HG02642 (cell line): ENCODE measurements at regions not wholly inside any gene's neighbourhood (a gene's known extent, or its start where the extent isn't known, plus 50 kb on each side); places are given as distances from the start of the nearest gene placed in this dataset.

Experiments
- ATAC-seq: cut with Tn5 transposase; IDR thresholded peaks from one replicate; pipeline ENCODE4 v1.9.1; 2021; ENCODE audit warnings: mild to moderate bottlenecking; ENCODE audit not compliant: unreplicated experiment, poor library complexity

DNA sequence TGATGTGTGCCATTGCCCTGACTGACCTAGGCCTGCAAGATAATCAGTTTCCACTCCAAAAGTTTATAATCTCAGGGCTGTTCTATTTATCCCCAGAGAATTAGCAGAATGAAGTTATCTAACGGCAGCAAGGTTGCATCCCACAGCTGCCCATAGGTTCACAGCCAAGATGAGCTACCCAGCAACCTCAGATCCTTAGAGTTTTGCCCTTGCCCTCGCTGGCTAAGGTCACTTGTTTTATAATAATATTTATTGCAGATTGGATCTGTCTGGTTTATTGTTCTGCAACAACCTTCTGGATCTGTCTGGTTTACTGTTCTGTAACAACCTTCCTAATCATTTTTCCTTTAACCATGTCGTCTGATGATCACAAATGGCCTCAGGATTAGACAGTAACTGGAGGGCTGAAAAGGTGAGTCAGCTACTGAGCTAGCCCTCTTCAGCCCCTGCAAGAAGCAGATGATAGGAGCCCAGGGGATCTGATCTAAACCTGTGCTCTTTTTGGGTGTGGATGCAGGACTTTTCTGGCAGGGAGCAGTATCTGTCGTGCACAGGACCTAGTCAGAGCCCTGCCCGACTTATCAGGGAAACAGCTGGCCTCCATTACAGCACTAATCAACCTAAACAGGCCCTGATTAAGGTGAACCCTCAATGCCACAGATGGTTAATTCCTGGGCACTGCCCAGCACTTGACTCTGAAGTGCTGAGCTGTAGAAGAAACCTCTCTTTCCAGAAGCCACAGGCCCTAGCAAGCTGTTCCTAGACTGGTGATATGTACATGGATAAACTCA, 642.9 kb upstream of the KIRREL3 start:
- ATAC-seq: no peak

DNA sequence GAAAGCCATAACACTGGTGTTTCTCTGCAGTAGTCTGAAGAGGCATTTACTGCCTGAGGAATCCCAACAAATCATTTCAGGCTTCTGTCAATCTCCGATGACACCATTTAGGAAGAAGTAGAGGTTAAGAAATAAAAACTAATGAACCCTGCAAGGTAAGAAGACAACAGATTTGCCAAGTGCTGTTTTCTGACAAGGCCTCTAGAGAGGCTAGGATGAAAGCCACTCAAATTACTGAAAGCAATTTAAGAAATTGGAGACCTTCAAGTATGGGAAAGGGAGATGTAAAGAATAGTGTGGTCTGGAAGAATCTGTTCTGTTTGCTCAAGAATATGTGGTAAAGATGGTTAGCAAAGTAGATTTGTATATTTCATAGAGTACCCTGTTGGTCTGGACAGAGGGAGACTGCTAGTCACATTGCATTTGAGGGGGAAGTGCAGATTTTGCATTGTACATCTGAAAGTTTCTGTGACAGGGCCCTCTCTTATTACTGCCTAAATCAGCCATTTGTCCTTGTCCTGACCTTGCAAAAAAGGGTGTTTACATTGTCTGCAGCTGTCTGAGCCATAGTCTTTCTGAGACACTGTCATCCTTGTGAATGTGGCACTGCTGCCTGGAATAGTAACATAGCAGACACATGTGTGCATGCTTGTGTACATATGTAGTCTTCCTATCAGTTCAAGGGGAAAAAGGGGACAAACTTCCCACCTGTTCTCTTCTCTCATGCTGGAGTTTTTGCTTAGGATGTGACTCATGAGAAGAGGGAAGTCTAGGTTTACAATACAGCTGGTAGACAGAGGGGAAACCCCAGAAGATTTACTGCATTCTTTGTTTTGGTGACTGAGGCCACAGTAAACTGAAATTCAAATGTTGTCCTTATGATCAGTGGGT, 640.2 kb upstream of the KIRREL3 start:
- no peak for ATAC-seq

DNA sequence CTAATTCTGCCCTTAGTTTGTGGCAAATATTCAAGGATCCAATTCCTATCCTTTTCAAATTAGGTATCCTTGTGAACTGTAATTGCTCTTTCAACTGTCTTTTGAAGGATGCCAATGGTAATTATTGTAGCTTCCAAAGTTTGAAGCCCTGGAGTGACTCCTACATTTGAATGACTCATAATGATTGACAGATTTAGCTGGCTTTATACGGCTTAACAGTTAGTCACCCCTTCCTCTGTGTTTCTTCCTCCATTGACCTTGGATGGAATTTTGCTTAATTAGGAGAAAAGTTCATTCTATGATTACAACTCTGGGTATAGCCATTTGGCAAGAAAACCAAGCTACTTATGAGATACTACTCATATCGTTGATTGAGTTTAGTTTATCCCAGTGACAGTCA, 639.3 kb upstream of the KIRREL3 start:
- no peak for ATAC-seq

DNA sequence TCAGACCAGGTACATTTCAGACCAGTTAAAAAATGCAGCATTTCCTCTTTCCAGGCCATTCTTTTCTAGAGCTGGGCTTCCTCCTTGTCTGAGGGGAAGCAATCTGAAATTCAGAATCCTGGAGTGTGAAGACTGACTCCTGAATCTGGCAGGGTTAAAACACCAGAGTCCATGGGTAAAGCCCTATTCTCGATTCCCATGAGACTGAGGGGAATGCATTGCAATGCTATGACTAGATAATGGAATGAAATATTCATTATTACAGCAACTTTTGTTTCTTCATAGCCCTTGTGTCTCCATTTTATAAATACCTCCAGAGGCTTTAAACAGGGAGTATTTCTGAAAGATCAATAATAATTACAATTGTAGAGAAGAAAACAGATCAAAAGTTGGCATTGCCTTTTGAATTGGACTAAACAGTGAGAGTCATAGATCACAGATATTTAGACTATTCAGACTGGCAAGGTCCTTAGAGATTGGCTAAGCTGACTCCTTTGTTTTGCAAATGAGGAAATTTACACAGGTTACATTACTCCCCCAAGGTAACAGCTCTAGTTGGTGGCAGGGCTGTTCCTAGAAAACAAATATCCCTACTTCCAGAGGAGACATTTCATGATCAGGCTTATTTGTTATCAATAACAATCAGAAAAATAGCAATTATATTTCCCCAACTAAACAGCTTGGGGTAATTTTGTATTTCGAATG, 632.6 kb upstream of the KIRREL3 start:
- ATAC-seq: no peak

DNA sequence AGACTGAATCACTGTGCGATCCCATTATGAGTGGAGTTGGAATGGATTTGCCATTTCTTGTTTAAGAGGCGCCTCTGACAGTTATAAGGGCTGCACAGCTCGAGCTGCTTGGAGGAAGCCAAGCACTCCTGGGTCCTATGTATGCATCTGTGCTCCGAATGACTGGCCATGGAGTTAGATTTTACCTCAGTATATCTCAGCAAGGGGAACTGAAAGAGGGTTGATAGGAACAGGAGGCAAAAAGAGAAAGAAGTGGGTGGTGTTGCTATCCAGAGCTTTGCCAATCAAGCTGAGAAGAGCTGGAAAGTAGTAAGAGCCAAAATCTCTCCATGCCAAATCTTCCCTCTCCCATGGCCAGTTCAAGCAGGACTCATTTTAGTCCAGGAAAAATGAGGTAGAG, 632.0 kb upstream of the KIRREL3 start:
- no peak for ATAC-seq

DNA sequence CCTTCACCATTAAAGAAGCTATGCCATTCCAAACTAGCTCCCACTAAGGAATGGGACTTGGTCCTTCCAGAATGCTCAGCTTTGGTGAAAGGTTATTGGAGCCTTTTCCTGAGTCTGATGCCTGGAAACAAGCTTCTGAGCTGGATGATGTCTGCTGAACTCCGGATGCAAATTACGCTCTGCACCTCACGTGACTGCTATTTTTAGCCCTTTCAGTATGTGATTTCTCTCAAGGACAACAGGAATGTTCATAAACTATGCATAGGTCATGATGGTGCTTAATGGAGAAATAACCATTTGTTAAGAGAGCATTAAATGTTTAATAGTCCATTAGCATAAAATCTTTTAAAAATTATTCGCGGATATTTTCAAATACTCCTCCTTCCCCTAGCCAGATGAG, 631.4 kb upstream of the KIRREL3 start:
- ATAC-seq: no peak

DNA sequence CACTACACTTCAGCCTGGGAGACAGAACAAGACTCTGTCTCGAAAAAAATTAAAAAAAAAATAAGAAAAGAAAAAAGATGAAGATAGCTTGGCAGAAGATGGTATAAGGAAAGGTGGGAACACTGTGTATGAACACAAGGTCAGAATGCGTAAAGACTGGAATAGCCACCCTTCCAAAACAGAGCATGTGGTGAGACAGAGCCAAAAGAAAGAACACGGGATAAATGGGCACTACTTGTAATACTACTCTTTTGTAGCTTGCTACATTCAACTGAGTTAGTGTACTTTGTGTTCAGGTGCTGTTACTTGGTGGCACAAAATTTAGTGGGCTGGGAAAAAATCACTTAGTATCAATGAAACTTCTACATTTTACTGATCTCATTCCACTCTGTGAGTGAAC, 628.6 kb upstream of the KIRREL3 start:
- no peak for ATAC-seq

DNA sequence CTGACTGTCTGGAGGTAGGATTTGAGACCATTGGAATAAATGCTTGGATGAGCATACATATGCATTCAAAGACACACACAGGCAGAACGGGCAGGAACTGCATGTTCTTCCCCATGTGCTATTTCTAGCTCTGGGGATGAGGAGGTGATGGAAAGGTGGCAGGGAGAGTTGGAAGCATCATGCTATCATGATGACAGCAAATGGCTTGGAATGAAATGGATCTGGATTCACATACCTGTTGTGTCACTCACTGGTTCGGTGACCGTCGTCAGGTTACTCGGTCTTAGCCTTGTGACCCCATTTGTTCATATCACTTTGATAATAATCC, 627.9 kb upstream of the KIRREL3 start:
- ATAC-seq: no peak

DNA sequence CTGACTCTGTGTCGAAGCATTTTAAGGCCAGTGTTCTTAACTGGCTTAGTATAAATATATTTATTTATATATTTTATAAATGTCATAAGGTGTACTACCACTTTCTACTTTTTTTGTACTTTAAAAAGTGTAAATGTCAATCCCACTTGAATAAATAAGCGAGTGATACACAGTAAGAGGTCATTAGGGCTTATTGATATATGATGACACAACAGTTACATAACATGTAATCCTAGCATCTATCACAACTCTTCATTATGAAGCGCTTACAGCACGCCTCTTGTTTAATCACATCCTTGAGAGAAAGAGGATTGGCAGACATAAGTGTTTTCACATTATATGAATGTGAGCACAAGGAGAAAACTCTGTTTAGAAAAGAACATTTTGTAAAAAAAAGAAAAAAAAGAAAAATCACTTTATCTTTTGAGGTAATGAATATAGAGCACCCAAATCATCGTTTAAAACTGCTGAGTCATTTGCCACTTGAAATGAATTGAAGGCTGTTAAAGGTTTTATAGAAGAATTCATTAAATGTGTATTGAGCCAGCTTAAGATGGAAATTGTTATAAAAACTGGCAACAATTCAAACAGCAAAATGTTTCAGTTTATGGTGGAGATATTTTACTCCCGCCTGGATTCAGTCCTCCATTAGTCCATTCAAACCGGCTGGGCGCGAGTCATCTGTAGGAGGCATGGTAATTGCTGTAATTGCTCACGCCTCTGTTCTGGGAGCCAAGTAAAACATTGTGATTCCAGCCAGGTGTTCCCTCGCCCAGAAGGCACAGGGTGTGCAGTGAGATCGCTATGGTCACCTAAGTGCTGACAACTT, 627.3 kb upstream of the KIRREL3 start:
- ATAC-seq: no peak

DNA sequence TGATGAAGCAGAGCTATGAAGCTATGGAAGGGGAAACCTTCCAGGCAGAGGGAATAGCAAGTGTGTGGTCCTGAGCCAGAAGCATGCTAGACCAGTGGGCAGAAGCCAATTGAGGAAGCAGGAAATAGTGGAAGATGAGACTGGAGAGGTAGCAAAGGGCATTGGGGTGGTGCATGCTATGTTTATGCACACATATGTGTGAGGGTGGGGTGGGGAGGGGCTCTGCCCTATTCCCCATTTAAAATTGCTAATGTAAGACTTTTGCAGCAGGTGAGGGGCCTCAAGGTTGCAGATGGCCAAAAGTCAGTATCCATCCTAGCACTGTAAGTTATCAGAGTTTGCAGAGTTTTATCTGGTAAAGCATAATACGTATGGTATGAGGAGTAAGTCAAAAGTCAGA, 626.6 kb upstream of the KIRREL3 start:
- ATAC-seq: no peak

DNA sequence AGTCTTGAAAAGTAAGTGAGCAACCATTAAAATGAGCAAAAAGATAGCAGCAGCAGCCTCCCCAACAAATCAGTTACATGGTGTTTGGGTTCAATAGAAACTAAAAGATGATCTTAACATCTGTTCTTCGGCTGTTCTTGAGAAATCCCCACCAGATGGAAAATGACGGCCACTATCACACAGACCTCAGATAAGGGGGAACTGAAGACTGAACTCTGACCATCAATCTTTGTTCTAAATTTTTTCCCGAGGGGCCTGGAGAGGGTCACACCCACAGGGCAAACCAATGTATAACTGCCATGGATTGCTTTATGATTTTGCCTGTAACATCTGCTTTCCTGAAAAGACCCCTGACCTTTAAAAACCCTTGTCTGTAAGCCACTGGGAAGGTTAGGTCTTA, 624.8 kb upstream of the KIRREL3 start:
- ATAC-seq: no peak

DNA sequence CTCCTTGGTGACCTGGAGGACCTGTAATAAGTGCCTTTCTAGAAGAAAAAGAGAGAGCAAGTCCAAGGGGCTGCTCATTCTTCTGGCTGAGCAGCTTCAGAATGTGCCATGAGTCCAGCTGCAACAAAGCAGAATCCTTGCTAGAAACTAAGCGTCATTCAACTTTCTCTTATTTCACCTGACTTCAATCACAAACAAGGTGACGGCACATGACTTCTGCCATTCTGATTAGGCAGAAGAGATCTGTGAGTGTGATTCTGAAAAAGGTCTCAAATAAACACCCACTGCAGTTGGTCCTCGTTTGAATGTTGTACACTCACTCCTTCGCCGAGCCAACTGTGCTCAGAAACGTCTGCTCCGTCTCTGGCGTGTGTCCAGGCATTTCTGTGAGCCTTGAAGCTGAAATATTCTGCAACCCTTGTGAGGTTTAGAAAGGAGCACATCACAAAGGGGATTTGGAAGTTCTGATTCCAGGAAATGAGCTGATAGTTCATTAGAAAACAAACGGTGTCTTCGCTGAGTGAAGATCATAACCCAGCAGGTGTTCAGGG, 623.8 kb upstream of the KIRREL3 start:
- no peak for ATAC-seq

DNA sequence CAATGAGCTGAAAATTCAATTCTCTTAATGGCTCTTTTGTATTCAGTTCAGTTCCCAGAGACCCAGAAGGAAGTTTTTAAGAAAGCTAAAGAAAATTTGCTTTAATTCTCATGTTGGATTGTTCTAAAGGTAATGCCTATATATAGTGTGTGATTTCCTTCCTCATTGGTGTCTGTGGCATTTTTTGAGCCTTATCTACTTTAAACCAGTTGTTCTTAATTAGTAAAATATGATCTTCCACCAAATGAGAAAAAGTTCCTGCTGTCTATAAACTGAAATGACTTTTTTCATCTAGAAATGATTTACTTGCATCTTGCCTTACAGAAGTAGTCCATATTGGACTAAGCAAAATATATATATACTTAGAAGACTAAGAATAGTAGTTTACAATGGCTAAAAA, 622.1 kb upstream of the KIRREL3 start:
- no peak for ATAC-seq

DNA sequence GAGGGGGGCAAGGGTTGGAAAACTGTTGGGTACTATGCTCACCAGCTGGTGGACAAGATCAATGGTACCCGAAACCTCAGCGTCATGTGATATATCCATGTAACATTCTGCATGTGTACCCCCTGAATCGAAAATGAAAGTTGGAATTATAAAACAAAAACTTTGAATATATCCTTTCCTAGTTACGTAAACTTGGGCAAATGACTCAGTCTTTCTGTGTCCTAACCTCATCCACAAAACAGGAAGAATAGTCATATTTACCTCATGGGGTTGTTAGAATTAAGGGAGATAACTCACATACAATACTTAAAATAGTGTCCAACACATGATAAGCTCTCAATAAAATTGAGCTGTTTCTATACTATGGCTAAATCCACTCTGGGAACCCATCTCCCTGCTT, 620.1 kb upstream of the KIRREL3 start:
- ATAC-seq: no peak

DNA sequence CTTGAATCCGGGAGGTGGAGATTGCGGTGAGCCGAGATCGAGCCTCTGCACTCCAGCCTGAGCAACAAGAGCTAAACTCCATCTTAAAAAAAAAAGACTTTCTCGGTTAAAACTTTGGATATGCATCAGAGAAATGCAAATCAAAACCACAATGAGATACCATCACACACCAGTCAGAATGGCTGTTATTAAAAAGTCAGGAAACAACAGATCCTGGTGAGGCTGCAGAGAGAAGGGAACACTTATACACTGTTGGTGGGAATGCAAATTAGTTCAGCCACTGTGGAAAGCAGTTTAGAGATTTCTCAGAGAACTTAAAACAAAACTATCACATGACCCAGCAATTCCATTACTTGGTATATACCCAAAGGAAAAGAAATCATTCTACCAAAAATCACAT, 619.4 kb upstream of the KIRREL3 start:
- no peak for ATAC-seq

DNA sequence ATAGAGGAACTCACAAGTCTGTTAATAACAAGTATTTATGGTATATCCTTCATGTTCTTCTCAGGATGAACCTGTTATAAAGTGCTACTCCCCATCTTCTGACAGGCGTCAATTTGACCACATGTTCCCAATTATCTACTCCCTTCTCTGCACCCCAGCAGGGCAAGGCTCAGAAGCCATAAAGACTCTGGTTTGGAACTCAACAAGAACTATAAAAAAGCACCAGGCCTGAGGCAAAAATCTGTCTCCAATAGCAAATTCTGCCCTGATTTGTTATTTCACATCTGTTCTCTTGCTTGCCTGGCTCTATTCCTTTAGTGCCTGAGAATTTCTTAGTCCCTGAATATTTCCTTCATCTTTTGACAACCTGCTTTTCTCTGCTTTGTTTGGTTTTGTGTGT, 618.2 kb upstream of the KIRREL3 start:
- ATAC-seq: no peak

DNA sequence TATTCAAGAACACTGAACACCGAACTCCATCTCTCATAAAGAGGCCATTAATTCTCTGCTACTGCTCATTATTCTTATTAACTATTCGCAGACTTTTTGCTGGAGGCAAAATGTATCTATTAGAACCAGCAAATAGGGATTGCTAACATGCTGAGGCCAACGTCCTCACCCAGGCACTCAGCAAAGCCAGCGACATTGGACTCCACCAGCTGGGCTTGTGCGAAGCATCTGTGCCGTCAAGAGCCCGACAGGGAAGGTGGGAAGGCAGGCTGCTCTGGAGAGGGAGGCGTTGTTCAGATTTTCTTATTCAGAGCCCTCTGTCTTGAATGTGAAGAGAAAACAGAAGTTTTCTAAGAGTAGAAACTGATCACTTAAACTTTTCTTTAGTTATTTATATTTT, 615.6 kb upstream of the KIRREL3 start:
- no peak for ATAC-seq

DNA sequence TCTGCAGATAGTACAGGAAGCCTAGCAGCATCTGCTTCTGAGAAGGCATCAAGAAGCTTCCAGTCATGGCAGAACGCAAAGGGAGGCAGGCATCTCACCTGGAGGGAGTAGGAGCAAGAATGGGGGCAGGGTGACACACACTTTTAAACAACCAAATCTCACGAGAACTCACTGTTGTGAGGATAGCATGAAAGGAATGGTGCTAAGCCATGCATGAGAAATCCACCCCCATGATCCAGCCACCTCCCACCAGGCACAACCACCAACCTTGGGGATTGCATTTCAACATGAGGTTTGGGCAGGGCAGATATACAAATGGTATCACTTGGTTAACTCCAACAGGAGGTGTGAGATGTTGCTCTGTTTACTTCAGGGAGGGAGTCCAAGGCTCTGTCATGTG, 612.0 kb upstream of the KIRREL3 start:
- ATAC-seq: no peak

DNA sequence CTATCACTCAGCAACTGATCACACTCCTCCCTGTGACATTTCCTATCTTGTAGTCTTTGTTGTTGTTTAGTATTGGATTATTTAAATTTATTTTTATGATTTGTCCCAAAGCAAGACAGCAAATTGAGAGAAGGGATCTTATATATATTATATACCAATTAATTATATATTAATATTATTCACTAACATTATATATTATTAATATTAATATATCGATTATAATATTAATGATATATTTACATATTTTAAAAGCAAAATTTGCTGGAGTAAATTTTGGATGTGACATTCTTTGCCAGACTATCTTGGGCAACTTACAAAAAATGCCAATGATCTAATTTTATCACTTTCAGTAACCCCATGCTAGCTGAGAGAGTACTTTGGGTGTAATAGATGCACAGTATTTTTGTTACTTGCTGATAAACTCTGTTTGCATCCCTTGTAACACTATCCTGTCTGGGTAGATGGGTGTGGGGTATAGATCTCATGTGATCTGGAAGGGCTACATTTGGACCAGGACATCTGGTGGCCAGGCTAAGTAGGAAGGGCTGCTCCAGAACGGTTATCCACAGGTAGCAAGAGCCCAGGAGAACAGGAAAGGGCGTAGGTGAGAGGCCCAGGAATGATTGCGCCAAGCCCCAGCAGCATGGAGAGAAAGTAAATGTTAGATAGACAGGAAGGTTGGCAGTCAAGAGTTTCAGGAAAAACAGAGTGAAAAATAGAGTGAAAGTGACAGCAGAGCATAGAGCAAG, 608.6 kb upstream of the KIRREL3 start:
- ATAC-seq: no peak
